Cardiac muscle cell (in vitro differentiated cells and primary cell): ENCODE measurements at regions not wholly inside any gene's neighbourhood (a gene's known extent, or its start where the extent isn't known, plus 50 kb on each side); places are given as distances from the start of the nearest gene placed in this dataset.

Experiments
- DNase-seq, 2 donors: peaks; one replicate each; pipeline versions ENCODE4 v3.0.0 to v3.0.0-alpha.2; 2010 to 2017; ENCODE audit warnings: low read depth in 1 of 2, low spot score in 1 of 2
- H3K27ac ChIP-seq: fragments of 200-600 bp; sonication (generic); 2 replicates; pipeline ENCODE4 v1.5.1; 2016
- H3K27me3 ChIP-seq: fragments of 200-600 bp; sonication (generic); 2 replicates; pipeline ENCODE4 v1.6.0; 2016; ENCODE audit warnings: control low read depth
- H3K36me3 ChIP-seq: fragments of 200-600 bp; sonication (generic); 2 replicates; pipeline ENCODE4 v1.5.1; 2016; ENCODE audit warnings: control low read depth
- H3K4me1 ChIP-seq: fragments of 200-600 bp; sonication (generic); 2 replicates; pipeline ENCODE4 v1.8.1; 2017; ENCODE audit warnings: low read depth, mild to moderate bottlenecking, mixed run types
- H3K4me3 ChIP-seq: fragments of 200-600 bp; sonication (generic); 2 replicates; pipeline ENCODE4 v1.5.1; 2016; ENCODE audit warnings: mild to moderate bottlenecking
- H3K9me3 ChIP-seq: fragments of 200-600 bp; sonication (generic); 2 replicates; pipeline ENCODE4 v1.5.1; 2017; ENCODE audit warnings: low read depth, mild to moderate bottlenecking, control low read depth
- CTCF ChIP-seq: IDR thresholded peaks from 2 replicates; pipeline ENCODE4 v1.5.1; 2012; ENCODE audit warnings: low read depth, mild to moderate bottlenecking, low read length

- Histone ChIP-seq H3K36me3 (no peaks in the 10 kb centered on the region), H3K27me3 (peaks cover 55% of the 10 kb centered on the region), H3K27ac (no peak overlapping the region), H3K9me3 (no peaks in the 10 kb centered on the region), H3K4me3 (no peak overlapping the region), H3K4me1 (no peaks in the 10 kb centered on the region)
- no peak for TF ChIP-seq CTCF
- DNase-seq = no peak
Measured at GRCh38 chr1:177511036-177511435, 340.3 kb downstream of the BRINP2 start.

- TF ChIP-seq CTCF = no peak
- Histone ChIP-seq H3K4me3 (no peak overlapping the region), H3K27ac (no peak overlapping the region), H3K4me1 (no peaks in the 10 kb centered on the region), H3K27me3 (peaks cover 7% of the 10 kb centered on the region), H3K36me3 (no peaks in the 10 kb centered on the region), H3K9me3 (no peaks in the 10 kb centered on the region)
- DNase-seq = peak in 1 of 2 donors; percentile 7
Measured at GRCh38 chr1:177505905-177506590, 335.3 kb downstream of the BRINP2 start.

GRCh38 chr1:177495878-177496277, 325.1 kb downstream of the BRINP2 start:
- Histone ChIP-seq H3K36me3 (no peaks in the 10 kb centered on the region), H3K9me3 (no peaks in the 10 kb centered on the region), H3K4me1 (no peaks in the 10 kb centered on the region), H3K27me3 (no peaks in the 10 kb centered on the region), H3K4me3 (no peak overlapping the region), H3K27ac (no peak overlapping the region)
- TF ChIP-seq CTCF = no peak
- DNase-seq = no peak

- no peak for TF ChIP-seq CTCF
- Histone ChIP-seq H3K9me3 (no peaks in the 10 kb centered on the region), H3K27ac (no peak overlapping the region), H3K4me3 (no peak overlapping the region), H3K36me3 (no peaks in the 10 kb centered on the region), H3K27me3 (peaks cover 37% of the 10 kb centered on the region), H3K4me1 (no peaks in the 10 kb centered on the region)
- DNase-seq = no peak
Measured at GRCh38 chr1:177490786-177491185, 320.0 kb downstream of the BRINP2 start.

- H3K27ac ChIP-seq = no peak overlapping the region
- H3K27me3 ChIP-seq = peaks cover 43% of the 10 kb centered on the region
- H3K4me3 ChIP-seq = no peak overlapping the region
- TF ChIP-seq CTCF = no peak
- H3K36me3 ChIP-seq = no peaks in the 10 kb centered on the region
- H3K9me3 ChIP-seq = no peaks in the 10 kb centered on the region
- no peaks in the 10 kb centered on the region for H3K4me1 ChIP-seq
- DNase-seq = no peak
Measured at GRCh38 chr1:177490036-177490639, 319.4 kb downstream of the BRINP2 start.
